ENCODE measurements at regions not wholly inside any gene's neighbourhood (a gene's known extent, or its start where the extent isn't known, plus 50 kb on each side); places are given as distances from the start of the nearest gene placed in this dataset.

DNA sequence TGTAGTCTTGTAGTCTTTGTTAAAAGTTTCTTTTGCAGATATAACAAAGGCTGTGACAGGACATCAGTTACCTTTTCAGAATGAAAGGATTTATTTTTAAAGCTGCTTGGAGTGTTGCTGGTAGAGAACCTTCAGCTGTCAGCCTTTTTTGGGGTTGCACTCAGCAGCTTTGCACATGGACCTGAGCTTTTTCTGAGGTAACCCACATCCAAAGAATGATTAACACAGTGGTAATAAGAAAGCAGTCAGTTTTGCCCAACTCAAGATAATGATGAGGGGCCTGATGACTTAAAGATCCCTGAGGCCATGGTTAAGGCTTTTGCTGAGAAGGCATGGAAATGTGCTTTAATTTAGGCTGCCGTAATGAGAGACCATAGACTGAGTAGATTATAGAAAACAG is 1042.7 kb downstream of the PLOD2 start:
- H3K4me1 ChIP-seq, result no peaks in the 10 kb centered on the region
- no peaks in the 10 kb centered on the region for H3K9me3 ChIP-seq
- no peak for TF ChIP-seq EP300 (IDR thresholded peaks at IDR 0.05)
- TF ChIP-seq POLR2AphosphoS5 (IDR thresholded peaks at IDR 0.05), result no peak
- TF ChIP-seq, protein P1, sequence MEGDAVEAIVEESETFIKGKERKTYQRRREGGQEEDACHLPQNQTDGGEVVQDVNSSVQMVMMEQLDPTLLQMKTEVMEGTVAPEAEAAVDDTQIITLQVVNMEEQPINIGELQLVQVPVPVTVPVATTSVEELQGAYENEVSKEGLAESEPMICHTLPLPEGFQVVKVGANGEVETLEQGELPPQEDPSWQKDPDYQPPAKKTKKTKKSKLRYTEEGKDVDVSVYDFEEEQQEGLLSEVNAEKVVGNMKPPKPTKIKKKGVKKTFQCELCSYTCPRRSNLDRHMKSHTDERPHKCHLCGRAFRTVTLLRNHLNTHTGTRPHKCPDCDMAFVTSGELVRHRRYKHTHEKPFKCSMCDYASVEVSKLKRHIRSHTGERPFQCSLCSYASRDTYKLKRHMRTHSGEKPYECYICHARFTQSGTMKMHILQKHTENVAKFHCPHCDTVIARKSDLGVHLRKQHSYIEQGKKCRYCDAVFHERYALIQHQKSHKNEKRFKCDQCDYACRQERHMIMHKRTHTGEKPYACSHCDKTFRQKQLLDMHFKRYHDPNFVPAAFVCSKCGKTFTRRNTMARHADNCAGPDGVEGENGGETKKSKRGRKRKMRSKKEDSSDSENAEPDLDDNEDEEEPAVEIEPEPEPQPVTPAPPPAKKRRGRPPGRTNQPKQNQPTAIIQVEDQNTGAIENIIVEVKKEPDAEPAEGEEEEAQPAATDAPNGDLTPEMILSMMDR (IDR thresholded peaks at IDR 0.05), result no peak
- no peak for TF ChIP-seq POLR2A (IDR thresholded peaks at IDR 0.05)
- H3K27me3 ChIP-seq, result no peaks in the 10 kb centered on the region
- no peak overlapping the region for H3K27ac ChIP-seq
- H3K4me3 ChIP-seq, result no peak overlapping the region
- H3K36me3 ChIP-seq, result no peaks in the 10 kb centered on the region
- 75 to 100% methylated on average over 1 of the region's 1 CpG for WGBS, 2 donors (ENCODE audit: low coverage in 1 of 2)
- no peak for ATAC-seq

DNA sequence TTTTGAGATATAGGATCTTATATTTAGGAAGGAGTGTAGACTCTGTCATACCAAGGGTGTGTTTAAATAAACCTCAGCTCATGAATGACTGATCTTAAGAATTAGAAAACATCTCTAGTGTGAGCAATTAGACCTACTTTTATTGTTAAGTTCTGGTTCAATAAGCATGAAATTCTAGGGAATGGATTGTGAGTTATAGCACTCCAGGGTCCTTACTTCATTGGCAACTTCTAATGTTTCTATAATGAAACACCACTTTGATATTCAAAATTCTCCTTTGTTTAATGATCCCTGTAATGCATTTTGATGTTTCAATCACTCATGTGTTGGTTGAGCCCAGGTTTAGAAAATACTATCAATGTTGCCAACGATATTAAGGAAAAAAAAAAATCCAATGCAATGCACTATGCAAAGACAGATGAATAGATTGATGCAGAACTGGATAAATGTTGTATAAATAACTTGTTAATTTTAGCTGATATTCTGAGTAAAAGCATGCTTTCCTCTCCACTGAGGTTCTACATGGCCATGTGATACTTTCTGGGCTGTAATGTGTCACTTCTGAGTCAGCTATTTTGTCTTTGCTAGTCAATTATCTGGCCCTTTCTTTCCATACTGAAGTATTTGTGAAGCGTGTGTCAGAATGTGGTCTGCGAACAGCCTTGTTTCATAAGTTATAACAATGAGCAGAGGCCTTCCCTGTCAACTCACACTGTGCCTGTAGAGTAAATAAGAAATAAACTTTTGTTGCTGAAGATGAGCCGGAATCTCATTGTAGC is 1035.9 kb downstream of the PLOD2 start:
- TF ChIP-seq, protein P1 (IDR thresholded peaks at IDR 0.05), result no peak
- TF ChIP-seq EP300 (IDR thresholded peaks at IDR 0.05), result no peak
- no peak overlapping the region for H3K27ac ChIP-seq
- H3K9me3 ChIP-seq, result no peaks in the 10 kb centered on the region
- no peaks in the 10 kb centered on the region for H3K27me3 ChIP-seq
- H3K4me1 ChIP-seq, result no peaks in the 10 kb centered on the region
- 79 to 93% methylated on average over 4 of the region's 4 CpGs for WGBS, 2 donors (ENCODE audit: low coverage in 1 of 2)
- H3K36me3 ChIP-seq, result no peaks in the 10 kb centered on the region
- H3K4me3 ChIP-seq, result no peak overlapping the region
- no peak for ATAC-seq

- 56 to 61% methylated on average over 2 of the region's 2 CpGs for WGBS, 2 donors (ENCODE audit: low coverage in 1 of 2)
- Histone ChIP-seq H3K4me3 (no peak overlapping the region), H3K36me3 (no peaks in the 10 kb centered on the region), H3K27me3 (no peaks in the 10 kb centered on the region), H3K4me1 (no peaks in the 10 kb centered on the region), H3K9me3 (no peaks in the 10 kb centered on the region), H3K27ac (no peak overlapping the region)
- no peak for ATAC-seq
- TF ChIP-seq POLR2A (IDR thresholded peaks at IDR 0.05) (no peak), POLR2AphosphoS5 (IDR thresholded peaks at IDR 0.05) (no peak), EP300 (IDR thresholded peaks at IDR 0.05) (no peak)
- TF ChIP-seq, protein P1 (IDR thresholded peaks at IDR 0.05), result no peak
Measured at GRCh38 chr3:145133281-145133680, 1027.7 kb downstream of the PLOD2 start.

- 74 to 79% methylated on average over 2 of the region's 2 CpGs for WGBS, 2 donors (ENCODE audit: low coverage in 1 of 2)
- Histone ChIP-seq H3K9me3 (no peaks in the 10 kb centered on the region), H3K4me3 (no peak overlapping the region), H3K4me1 (no peaks in the 10 kb centered on the region), H3K27ac (no peak overlapping the region), H3K36me3 (no peaks in the 10 kb centered on the region), H3K27me3 (no peaks in the 10 kb centered on the region)
- TF ChIP-seq, protein P1 (IDR thresholded peaks at IDR 0.05), result no peak
- no peak for TF ChIP-seq POLR2AphosphoS5 (IDR thresholded peaks at IDR 0.05)
- no peak for TF ChIP-seq EP300 (IDR thresholded peaks at IDR 0.05)
- no peak for TF ChIP-seq POLR2A (IDR thresholded peaks at IDR 0.05)
- no peak for ATAC-seq
Measured at GRCh38 chr3:145134738-145135137, 1026.2 kb downstream of the PLOD2 start.

GRCh38 chr3:145144361-145144760 is 1016.6 kb downstream of the PLOD2 start:
- Histone ChIP-seq H3K27me3 (no peaks in the 10 kb centered on the region), H3K9me3 (no peaks in the 10 kb centered on the region), H3K4me3 (no peak overlapping the region), H3K36me3 (no peaks in the 10 kb centered on the region), H3K27ac (no peak overlapping the region), H3K4me1 (no peaks in the 10 kb centered on the region)
- no peak for TF ChIP-seq POLR2A (IDR thresholded peaks at IDR 0.05)
- TF ChIP-seq, protein P1 (IDR thresholded peaks at IDR 0.05), result no peak
- TF ChIP-seq EP300 (IDR thresholded peaks at IDR 0.05), result no peak
- TF ChIP-seq POLR2AphosphoS5 (IDR thresholded peaks at IDR 0.05), result no peak
- no peak for ATAC-seq
- WGBS, 2 donors (ENCODE audit: low coverage in 1 of 2), result 71 to 90% methylated on average over 3 of the region's 3 CpGs
